ENCODE measurements at regions not wholly inside any gene's neighbourhood (a gene's known extent, or its start where the extent isn't known, plus 50 kb on each side); places are given as distances from the start of the nearest gene placed in this dataset.

DNA sequence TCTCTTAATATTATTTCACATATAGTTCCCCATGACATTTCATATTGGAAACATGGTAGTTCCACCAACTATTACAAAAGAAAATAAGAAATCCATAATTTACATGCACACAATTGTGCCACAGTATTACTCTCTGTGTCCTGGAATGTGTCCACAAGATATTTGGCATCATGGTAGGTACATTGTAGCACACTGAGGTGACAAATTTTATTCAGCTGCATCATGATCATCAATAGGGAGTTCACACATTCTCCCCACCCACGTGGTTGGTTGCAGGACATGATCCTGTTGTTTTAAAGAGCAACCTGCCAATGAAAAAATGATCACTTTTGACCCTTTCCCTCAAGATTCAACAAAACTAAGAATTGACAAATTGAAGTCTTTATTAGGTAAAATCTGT lies 67.1 kb upstream of the HECTD2 start (continued):
- TF ChIP-seq, protein P1, sequence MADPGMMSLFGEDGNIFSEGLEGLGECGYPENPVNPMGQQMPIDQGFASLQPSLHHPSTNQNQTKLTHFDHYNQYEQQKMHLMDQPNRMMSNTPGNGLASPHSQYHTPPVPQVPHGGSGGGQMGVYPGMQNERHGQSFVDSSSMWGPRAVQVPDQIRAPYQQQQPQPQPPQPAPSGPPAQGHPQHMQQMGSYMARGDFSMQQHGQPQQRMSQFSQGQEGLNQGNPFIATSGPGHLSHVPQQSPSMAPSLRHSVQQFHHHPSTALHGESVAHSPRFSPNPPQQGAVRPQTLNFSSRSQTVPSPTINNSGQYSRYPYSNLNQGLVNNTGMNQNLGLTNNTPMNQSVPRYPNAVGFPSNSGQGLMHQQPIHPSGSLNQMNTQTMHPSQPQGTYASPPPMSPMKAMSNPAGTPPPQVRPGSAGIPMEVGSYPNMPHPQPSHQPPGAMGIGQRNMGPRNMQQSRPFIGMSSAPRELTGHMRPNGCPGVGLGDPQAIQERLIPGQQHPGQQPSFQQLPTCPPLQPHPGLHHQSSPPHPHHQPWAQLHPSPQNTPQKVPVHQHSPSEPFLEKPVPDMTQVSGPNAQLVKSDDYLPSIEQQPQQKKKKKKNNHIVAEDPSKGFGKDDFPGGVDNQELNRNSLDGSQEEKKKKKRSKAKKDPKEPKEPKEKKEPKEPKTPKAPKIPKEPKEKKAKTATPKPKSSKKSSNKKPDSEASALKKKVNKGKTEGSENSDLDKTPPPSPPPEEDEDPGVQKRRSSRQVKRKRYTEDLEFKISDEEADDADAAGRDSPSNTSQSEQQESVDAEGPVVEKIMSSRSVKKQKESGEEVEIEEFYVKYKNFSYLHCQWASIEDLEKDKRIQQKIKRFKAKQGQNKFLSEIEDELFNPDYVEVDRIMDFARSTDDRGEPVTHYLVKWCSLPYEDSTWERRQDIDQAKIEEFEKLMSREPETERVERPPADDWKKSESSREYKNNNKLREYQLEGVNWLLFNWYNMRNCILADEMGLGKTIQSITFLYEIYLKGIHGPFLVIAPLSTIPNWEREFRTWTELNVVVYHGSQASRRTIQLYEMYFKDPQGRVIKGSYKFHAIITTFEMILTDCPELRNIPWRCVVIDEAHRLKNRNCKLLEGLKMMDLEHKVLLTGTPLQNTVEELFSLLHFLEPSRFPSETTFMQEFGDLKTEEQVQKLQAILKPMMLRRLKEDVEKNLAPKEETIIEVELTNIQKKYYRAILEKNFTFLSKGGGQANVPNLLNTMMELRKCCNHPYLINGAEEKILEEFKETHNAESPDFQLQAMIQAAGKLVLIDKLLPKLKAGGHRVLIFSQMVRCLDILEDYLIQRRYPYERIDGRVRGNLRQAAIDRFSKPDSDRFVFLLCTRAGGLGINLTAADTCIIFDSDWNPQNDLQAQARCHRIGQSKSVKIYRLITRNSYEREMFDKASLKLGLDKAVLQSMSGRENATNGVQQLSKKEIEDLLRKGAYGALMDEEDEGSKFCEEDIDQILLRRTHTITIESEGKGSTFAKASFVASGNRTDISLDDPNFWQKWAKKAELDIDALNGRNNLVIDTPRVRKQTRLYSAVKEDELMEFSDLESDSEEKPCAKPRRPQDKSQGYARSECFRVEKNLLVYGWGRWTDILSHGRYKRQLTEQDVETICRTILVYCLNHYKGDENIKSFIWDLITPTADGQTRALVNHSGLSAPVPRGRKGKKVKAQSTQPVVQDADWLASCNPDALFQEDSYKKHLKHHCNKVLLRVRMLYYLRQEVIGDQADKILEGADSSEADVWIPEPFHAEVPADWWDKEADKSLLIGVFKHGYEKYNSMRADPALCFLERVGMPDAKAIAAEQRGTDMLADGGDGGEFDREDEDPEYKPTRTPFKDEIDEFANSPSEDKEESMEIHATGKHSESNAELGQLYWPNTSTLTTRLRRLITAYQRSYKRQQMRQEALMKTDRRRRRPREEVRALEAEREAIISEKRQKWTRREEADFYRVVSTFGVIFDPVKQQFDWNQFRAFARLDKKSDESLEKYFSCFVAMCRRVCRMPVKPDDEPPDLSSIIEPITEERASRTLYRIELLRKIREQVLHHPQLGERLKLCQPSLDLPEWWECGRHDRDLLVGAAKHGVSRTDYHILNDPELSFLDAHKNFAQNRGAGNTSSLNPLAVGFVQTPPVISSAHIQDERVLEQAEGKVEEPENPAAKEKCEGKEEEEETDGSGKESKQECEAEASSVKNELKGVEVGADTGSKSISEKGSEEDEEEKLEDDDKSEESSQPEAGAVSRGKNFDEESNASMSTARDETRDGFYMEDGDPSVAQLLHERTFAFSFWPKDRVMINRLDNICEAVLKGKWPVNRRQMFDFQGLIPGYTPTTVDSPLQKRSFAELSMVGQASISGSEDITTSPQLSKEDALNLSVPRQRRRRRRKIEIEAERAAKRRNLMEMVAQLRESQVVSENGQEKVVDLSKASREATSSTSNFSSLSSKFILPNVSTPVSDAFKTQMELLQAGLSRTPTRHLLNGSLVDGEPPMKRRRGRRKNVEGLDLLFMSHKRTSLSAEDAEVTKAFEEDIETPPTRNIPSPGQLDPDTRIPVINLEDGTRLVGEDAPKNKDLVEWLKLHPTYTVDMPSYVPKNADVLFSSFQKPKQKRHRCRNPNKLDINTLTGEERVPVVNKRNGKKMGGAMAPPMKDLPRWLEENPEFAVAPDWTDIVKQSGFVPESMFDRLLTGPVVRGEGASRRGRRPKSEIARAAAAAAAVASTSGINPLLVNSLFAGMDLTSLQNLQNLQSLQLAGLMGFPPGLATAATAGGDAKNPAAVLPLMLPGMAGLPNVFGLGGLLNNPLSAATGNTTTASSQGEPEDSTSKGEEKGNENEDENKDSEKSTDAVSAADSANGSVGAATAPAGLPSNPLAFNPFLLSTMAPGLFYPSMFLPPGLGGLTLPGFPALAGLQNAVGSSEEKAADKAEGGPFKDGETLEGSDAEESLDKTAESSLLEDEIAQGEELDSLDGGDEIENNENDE (IDR thresholded peaks at IDR 0.05; ENCODE audit: insufficient replicate concordance, low read length): no peak
- no peak for TF ChIP-seq SP2 (IDR thresholded peaks at IDR 0.05; ENCODE audit: low read length)
- TF ChIP-seq, protein P2, sequence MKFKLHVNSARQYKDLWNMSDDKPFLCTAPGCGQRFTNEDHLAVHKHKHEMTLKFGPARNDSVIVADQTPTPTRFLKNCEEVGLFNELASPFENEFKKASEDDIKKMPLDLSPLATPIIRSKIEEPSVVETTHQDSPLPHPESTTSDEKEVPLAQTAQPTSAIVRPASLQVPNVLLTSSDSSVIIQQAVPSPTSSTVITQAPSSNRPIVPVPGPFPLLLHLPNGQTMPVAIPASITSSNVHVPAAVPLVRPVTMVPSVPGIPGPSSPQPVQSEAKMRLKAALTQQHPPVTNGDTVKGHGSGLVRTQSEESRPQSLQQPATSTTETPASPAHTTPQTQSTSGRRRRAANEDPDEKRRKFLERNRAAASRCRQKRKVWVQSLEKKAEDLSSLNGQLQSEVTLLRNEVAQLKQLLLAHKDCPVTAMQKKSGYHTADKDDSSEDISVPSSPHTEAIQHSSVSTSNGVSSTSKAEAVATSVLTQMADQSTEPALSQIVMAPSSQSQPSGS (IDR thresholded peaks at IDR 0.05; ENCODE audit: low read length): no peak
- TF ChIP-seq YY1 (IDR thresholded peaks at IDR 0.05; ENCODE audit: low read depth, low read length): no peak
- no peak for TF ChIP-seq BACH1 (IDR thresholded peaks at IDR 0.05; ENCODE audit: low read length)
- TF ChIP-seq CHD2 (IDR thresholded peaks at IDR 0.05; ENCODE audit: low read length): no peak
- TF ChIP-seq KDM5A (IDR thresholded peaks at IDR 0.05; ENCODE audit: low read length): no peak
- no peak for TF ChIP-seq TAF1 (IDR thresholded peaks at IDR 0.05; ENCODE audit: low read depth, low read length)

Data from H1 (cell line).